ENCODE measurements at regions not wholly inside any gene's neighbourhood (a gene's known extent, or its start where the extent isn't known, plus 50 kb on each side); places are given as distances from the start of the nearest gene placed in this dataset.

DNA sequence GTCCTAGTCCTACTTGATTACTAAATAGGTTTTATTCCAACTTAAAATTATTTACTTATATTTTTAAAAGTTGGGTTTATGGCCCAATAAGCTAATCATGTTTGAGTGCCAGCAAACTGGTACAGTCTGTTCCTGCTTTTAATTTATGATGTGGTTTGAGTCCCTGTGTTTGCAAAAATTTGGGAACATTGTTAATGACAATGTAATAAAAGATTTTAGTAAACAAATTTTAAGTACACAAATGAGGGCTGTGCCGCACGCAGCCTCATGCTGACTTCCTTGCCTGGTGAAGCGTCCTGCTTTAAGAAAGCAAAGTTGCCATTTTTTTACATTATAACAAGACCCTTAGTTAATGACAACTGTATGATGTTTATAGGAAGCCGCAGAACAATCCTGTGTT lies 96.8 kb upstream of the MAP1B start:
- no peak for DNase-seq

DNA sequence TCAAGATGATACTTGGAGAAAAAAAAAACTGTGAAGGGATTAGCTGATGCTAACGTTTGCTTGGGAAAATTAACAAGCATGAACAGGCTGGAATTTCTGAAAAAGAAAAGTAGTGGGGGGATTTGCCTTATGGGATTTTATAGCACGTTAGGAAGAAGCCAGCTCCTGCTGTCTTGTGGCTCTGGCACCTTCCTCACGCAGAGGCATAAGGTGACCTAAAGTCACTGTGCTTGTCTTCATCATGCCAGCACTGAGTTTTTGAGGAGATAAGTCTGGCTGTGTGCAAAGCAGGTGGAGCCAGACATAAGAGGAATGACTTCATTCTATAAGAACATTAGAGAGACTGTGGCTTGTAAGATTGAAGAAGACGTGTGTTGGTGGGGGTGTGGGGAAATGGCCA lies 94.4 kb upstream of the MAP1B start:
- no peak for DNase-seq

DNA sequence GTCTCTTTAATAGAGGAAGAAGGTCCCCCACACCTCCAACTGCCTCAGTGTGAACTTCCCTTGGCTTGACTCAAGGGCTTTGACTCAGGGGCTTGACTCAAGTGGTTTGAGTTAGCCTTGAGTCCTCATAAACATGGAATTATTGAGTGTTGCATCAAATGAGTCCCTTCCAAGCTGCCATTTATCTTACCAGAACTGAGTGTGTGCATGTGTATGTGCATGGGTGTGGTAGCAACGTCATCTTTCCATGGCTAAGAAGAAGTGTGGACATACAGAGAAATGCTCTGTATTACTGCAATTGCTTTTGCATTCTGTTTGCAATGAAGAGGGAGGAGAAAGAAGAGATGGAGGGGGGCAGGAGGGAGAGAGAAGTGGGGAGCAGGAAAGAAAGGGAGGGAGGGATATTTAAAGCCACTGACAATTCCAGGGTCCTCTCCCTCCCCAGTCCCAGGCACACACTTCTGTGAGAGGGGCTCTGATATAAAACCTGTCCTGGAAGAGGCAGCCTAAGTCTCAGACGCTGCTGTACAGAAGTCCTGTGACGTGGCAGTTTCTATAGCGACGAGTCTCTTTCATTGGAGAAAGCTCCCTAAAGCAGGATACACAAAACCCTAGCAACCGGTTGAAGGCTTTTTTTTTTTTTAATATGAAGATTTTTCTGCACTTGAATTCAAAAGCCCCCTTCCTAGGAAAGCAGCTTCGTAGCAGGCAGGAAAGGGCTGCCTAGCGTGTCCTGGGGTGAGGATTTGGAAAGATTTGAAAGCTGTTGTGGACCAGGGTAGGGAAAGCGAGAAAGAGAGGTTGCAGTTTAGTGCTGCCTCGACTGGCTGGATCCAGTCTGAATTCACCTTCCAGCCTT lies 93.3 kb upstream of the MAP1B start:
- no peak for DNase-seq

DNA sequence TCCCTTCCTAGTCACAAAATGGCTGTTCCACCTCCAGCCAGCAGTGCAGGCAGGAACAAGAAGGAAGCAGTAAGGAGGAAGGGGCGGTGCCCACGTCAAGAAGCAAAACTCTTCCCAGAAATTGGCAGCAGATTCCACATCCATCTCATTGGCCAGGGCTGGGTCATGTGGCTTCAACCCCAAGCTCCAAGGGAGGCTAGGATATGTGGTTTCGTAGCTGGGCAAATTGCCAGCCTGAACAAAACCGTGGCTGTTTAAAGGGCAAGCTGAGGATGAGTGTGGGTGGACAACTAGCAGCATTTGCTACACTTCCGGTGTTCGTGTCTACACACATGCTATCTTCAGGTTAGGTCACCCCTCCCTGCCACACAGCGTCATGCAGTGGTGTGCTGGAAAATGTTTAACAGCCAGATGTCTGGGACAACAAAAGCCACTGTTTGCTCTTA lies 92.1 kb upstream of the MAP1B start:
- DNase-seq = no peak

DNA sequence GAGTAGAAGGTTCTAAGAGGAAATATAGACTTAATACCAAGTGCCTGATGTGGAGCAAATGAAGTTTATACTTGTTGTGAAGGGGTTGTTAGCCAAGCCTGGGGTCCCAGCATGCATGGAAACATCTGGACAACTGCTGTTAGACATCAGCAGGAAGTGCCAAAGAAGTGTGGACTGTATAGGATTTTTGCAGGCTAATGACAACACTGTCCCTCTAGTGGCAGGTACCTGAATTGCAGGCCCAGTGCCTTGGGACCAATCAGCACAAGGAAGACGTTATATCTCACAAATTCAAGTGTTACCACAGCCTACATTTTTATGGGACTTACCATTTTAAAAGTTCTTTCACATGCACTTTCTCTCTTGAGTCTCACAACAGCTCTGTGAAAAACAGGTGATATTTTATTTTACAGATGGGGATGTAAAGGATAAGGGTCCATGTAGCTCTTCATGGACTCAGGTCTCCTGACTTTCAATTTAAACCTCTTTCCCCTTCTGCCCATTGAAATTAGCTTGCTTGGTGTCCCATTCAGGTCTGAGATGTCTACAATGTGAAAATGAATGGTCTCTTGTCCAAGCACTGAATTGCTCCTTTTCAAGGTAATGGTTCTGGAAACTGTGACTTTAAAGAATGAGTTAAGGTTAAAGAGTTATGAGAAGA lies 89.0 kb upstream of the MAP1B start:
- DNase-seq = peak in 4 of 6 experiments; percentile 23 to 47 (median 35)

DNA sequence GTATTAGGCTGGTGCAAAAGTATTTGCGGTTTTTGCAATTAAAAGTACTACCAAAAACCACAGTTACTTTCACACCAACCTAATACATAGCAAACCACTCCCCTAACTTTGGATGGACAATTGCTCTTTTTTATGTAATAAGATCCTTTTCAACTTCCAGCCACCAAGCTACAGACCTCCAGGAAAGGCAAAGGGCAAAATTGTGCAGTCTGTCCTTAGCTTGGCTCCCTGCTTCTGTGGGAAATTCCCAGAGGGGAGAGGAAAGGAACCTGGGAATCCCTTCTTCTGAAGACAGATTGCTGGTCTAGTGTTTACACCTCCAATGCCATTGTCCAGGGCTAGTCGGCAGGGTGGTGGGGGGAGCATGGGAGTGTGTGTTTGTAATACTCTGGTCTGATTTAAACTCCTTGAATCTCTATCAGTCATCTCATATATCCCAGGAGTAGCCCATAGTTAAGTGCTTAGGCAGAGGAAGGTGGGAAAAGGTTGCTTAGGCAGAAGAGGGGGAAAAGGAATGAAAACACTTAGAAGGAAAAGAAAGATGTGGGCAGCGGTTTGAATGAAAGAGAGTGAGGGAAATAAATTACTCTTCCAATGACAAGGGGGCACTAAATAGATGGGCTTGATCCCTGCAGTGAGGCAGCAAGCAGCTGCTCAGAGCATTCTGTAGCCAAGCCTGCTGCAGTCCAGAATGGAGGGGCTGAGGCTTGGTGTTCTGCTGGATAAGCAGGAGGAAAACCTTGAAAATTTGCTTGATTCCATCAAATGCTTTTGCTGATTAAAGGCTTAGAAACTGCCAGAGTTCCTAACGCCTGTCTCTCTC lies 86.9 kb upstream of the MAP1B start:
- no peak for DNase-seq

DNA sequence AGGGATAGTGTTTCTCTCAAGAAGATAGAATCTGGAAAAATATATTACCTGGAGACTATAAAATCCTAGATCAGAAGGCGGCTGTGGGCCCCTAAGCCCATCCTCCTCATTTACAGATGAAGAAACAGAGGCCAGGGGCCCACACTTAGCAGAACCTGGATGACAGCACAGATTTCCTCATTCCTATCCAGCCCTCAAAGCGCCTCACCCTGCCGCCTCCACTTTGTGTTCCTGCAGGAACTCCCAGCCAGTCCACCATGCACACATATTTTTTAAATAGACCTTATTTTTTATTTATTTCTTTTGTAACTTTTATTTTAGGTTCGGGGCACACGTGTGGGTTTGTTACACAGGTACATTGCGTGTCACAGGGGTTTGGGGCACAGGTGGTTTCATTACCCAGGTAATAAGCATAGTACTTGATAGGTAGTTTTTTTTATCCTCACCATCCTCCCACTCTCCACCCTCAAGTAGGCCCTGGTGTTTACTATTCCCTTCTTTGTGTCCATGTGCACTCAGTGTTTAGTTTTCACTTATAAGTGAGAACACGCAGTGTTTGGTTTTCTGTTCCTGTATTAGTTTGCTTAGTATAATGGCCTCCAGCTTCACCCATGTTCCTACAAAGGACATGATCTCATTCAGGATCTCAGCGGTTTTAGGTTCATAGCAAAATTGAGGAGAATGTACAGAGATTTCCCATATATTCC lies 85.5 kb upstream of the MAP1B start:
- no peak for DNase-seq

DNA sequence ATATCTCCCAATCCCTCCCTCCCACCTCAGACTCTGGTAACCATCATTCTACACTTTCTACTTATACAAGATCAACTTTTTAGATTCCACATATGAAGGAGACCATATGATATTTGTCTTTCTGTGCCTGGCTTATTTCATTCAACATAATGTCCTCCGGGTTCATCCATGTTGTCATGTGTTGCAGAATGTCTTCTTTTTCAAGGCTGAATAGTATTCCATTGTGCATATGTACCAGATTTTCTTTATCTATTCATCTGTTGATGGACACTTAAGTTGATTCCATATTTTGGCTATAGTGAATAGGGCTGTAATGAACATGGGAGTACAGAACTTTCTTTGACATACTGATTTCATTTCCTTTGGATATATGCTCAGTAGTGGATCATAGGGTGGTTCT lies 78.9 kb upstream of the MAP1B start:
- DNase-seq = no peak

DNA sequence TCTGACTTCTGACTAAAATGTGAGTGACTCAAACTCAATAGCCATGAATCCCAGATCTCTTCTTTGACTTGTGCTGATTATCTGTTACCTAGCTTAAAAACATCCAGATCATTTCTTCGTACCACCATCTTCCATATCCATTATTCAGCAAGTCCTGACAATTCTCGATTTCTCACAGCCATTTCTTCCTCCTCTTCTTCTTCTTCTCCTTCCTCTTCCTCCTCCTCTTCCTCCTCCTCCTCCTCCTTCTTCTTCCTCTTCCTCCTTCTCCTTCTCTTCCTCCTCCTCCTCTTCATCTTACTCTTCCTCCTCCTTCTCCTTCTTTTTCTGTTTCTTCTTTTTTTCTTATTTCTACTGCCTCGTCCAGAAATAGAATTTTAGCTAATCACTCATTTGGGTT lies 77.0 kb upstream of the MAP1B start:
- no peak for DNase-seq

DNA sequence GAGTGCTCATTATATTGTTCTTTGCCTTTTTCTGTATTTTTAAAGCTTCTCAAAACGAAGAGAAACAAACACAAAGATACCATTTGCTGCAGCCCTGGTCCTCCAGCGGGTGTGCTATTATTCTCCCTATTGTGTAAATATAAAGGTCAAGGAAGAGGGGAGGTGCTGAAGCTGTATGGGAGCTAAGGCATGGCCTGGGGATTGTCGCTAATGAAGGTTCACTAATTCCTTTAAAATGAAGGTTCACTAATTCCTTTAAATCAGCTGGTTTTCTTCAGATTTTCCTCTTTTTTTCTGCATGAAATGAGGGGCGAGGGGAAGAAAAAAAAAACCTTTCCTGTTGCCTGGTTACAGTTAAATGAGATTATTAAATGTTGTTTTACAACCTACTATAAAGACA lies 74.5 kb upstream of the MAP1B start:
- no peak for DNase-seq

DNA sequence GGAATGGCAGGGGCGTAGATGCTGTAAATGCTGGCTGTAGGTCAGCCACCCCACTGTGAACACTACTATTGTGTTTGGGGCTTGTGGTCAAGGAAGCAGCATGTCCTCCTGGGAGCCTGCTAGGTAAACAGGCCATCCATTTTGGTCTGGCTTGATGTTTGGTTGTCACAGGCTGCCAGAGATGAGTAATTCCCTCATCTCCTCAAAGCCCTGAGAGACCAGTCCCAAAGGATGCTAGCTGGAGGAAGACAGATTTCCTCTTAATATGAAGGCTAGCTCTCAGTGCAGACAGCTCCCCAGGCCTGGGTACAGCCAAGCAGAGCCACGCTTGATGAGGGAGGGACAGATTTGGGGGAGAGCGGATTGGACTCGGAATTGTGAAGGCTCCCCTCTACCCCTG lies 72.5 kb upstream of the MAP1B start:
- no peak for DNase-seq

DNA sequence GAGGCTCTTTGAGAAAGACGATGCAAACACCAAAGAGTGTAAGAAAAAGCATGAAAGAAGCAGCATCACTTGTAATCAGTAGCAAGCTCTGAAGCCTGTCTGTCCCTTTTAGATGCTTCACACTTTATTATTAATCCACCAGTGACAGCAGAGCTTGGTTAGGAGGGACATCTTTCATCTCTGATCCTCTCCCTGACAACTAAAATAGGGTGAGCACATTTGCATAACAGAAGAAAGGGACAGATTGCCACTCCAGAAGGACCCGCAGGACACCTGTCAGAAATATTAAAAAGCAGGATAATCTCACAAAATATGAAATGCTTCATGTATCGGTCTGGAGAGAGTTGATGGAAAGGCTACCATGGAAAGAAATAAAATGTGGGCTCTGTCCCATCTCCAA lies 71.4 kb upstream of the MAP1B start:
- DNase-seq = no peak

DNA sequence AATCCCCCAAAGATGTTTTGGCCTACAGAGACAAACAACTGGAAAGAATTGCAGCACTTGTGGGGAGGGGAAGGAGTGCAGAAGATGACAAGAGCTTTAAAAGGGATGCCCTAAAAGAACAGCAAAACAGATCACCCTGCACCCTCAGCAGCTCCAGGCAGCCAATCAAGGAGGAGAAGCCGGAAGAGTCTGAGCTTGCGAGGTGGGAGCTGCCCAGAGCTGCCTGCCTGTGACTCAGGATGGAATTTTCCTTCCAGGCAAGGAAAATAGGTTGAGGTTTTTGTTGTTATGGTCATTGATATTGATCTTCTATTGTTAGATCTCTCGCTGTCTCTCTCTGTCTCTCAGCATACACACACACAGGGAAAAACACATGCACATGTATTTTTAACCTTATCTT lies 70.3 kb upstream of the MAP1B start:
- no peak for DNase-seq

DNA sequence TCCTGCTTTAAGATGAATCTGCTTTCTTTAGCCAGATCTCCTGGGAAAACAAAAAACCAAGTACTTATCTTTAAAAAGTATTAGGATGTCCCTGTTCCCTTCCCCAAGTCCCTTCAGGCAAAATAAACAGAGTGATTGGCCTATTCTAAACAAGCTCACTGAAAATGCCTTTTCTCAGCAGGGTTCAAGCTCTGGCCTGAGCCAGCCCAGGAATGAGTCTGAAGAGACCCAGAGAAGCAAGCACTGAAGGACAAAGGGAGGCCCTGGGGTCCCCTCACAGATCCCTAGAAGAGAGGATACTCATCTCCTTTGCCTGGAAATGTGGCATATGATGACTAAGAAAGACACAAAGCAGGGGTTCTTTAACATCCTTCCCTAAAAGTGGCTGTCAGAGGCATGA lies 66.8 kb upstream of the MAP1B start:
- DNase-seq = no peak

DNA sequence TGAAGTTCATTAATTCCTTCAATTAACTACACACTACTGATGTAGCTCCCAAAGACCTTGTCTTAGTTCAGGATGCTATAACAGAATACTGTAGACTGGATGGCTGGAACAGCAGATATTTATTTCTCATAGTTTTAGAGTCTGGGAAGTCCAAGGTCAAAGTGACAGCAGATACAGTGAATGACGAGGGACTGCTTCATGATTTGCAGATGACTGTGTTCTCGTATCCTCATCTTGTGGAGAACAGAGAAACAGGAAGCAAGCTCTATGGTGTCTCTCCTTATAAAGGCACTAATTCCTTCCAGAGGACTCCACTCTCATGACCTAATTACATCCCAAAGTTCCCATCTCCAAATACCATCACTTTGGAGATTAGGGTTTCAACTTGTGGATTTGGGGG lies 65.6 kb upstream of the MAP1B start:
- no peak for DNase-seq

DNA sequence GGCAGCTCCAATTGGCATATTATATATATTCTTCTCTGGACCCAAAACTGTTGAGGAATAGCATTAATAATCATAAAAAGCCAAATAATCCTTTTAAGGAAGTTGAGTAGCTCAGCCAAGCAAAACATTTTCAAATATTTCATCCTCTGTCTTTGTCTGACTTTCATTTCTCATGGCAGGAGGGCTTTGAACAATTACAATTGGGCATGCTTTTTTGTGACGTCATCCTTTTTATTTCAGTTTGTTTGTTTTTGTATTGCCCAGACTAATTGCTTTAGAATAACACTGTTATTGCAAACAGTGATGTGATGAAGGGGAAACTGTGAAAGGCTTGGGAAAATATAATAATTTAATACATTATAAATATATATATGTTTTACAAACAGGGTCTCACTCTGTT lies 65.2 kb upstream of the MAP1B start:
- DNase-seq = no peak

DNA sequence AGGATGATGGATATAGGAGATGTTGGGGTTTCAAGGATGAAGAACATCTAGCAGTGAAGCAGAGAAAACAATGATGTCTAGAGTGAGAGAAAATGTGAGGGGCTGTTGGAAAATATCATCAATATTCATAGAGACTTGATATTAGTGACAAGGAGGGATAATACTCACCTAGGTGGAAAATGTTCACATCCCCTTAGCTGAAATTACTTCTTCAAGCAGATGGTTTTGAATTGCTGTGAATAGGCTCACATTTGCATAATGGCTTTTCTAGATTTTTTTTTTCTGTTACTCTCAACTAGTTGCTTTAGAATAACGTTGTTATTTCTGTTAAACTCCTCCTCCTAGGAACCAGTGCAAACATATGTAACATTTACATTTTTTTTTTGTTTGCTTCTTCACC lies 61.6 kb upstream of the MAP1B start:
- DNase-seq = no peak

DNA sequence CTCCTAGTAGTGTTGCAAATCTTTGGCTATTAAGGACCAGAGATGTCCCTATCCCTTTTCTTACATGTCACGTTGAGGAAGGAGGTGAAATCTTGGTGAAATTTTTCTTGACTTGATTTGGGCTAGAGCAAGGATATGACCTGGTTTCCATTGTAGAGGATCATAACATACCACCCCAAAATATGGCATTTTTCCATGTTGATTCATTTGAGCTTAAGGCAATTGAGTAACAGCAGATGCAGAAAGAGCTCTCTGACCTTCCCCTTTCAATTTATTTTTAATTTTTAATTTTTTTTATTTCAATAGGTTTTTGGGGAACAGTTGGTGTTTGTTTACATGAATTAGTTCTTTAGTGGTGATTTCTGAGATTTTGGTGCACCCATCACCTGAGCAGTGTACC lies 61.2 kb upstream of the MAP1B start:
- no peak for DNase-seq

DNA sequence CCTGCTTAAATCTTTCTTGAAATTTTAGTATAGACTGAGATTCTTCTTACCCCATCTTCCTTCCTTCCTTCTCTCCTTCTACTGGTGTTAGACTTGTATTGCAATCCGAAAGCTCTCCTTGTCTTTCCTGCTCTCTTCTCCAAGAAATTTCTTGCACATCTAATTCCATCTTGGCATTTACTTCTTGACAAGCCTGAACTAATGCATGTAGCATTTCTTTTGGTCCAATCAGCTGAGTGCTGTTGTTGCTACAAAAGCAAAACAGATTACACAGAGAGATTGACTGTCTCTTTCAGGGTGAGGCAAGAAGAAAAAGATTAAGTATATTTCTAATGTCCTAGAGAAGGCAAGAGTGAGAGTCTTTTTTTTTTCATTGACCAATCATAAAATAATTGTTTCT lies 51.6 kb upstream of the MAP1B start:
- no peak for DNase-seq
